WERI-Rb-1 (cell line): ENCODE measurements at regions not wholly inside any gene's neighbourhood (a gene's known extent, or its start where the extent isn't known, plus 50 kb on each side); places are given as distances from the start of the nearest gene placed in this dataset.

Experiments
- DNase-seq: peaks from one replicate; pipeline ENCODE4 v3.0.0-alpha.2; 2020
- H3K27ac ChIP-seq: fragments of 250-450 bp; sonication (Bioruptor Pico); 2 replicates; pipeline ENCODE4 v1.5.1; 2020; ENCODE audit warnings: mild to moderate bottlenecking, moderate library complexity
- H3K27me3 ChIP-seq: fragments of 250-450 bp; sonication (Bioruptor Pico); 2 replicates; pipeline ENCODE4 v1.5.1; 2021; ENCODE audit warnings: mild to moderate bottlenecking, low read depth, moderate library complexity; ENCODE audit not compliant: insufficient read depth, severe bottlenecking
- H3K36me3 ChIP-seq: fragments of 250-450 bp; sonication (Bioruptor Pico); 2 replicates; pipeline ENCODE4 v1.5.1; 2020; ENCODE audit warnings: mild to moderate bottlenecking, moderate library complexity
- H3K4me3 ChIP-seq: 2 replicates; pipeline ENCODE4 v1.5.1; 2011; ENCODE audit warnings: low read depth, mild to moderate bottlenecking, control low read depth, low read length
- H3K9me3 ChIP-seq: fragments of 250-450 bp; sonication (Bioruptor Pico); 2 replicates; pipeline ENCODE4 v1.5.1; 2021; ENCODE audit warnings: mild to moderate bottlenecking, moderate library complexity; ENCODE audit not compliant: severe bottlenecking
- TF ChIP-seq, protein P1 (sequence below): IDR thresholded peaks from 2 replicates; pipeline ENCODE4 v1.5.1; 2011; ENCODE audit warnings: low read depth, mild to moderate bottlenecking, control low read depth, inconsistent platforms, low read length

DNA sequence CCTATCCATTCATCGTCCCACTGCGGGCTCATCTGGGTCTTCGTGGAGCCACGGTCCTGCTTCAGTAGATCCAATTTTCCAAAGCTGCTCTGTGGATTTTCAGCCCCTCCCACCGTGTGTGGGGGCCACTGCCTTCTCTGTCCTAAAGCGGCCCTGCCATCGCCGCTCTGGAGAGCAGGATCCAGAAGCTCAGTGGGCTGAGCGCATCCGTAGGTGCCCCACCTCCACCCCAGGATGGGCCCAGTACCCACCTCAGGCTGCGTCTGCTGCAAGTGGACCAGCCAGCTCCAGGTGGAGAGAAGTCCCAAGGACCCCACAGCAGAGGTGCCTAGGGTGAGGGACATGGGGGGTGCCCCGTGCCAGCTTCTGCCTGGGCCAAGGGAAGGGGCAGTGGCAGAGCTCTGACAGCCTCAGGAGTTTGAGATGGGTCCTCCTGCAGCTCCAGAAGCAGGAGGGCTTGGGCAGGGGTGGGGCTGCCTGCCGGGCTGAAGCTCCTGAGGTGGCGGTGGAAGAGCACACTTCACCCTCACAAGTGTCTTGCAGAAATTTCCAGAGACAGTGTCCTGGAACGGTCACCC, 148.1 kb upstream of the C14orf180 start:
- DNase-seq, result no peak
- no peak overlapping the region for H3K27ac ChIP-seq
- H3K4me3 ChIP-seq, result no peak overlapping the region
- H3K36me3 ChIP-seq, result no peaks in the 10 kb centered on the region
- no peaks in the 10 kb centered on the region for H3K9me3 ChIP-seq
- no peaks in the 10 kb centered on the region for H3K27me3 ChIP-seq
- TF ChIP-seq, protein P1, sequence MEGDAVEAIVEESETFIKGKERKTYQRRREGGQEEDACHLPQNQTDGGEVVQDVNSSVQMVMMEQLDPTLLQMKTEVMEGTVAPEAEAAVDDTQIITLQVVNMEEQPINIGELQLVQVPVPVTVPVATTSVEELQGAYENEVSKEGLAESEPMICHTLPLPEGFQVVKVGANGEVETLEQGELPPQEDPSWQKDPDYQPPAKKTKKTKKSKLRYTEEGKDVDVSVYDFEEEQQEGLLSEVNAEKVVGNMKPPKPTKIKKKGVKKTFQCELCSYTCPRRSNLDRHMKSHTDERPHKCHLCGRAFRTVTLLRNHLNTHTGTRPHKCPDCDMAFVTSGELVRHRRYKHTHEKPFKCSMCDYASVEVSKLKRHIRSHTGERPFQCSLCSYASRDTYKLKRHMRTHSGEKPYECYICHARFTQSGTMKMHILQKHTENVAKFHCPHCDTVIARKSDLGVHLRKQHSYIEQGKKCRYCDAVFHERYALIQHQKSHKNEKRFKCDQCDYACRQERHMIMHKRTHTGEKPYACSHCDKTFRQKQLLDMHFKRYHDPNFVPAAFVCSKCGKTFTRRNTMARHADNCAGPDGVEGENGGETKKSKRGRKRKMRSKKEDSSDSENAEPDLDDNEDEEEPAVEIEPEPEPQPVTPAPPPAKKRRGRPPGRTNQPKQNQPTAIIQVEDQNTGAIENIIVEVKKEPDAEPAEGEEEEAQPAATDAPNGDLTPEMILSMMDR, result no peak

DNA sequence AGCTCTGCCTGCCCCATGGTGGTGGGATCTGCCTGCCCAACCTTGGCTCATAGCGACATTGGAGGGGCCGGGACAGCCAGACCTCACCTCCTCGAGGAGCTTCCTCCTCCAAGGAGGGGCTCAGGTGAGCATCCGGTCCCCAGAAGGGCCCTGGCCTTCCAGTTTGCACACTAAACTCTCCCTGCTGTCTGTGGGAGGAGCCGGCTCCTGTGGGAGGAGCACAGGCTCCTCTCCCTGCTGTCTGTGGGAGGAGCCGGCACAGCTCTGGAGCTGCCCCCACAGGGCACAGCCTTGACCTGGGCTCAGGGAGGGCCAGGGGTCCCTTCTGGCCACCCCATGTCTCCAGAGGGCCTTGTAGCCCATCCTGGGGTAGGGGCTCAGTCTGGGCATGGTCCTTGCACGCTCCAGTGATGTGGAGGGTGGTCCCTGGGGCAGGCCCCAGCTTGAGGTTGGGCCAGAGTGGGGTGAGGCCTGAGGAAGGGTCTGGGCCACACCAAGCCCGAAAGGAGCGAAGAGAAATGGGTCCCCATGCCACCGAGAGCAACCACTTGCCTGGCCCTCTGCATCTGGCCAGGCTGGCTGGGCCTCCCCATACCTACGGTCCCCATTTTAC, 147.5 kb upstream of the C14orf180 start:
- Histone ChIP-seq H3K9me3 (no peaks in the 10 kb centered on the region), H3K36me3 (no peaks in the 10 kb centered on the region), H3K27ac (no peak overlapping the region), H3K4me3 (no peak overlapping the region), H3K27me3 (no peaks in the 10 kb centered on the region)
- DNase-seq, result no peak
- TF ChIP-seq, protein P1, result no peak

DNA sequence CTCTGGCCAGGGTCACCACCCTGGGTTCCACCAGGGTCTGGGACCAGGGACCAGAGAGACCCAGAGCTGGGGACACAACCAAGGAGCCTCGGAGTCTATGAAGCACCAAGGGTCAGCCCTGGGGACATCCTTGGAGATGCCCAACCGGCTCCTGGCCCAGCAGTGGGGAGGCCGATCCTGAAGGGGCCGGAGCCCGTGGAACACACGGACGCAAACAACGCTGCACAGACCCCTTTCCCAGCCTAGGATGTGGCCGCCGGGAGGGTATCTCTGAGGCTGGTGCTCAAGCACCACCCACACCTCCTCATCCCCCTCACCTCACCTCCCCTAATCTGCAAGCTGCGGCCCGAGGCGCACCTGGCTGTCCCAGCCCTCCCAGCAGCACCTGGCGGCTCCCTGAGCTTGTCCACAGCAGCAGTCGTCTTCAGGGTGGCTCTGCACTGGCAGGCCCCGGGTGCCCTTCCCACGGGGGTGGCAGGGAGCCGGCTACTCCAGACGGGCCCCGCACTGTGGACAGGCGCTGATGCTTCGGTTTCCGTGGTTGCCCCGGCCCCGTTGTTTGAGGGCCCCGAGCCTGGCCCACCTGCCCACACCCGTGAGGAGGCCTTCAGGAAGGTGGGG, 146.8 kb upstream of the C14orf180 start:
- H3K4me3 ChIP-seq, result no peak overlapping the region
- H3K36me3 ChIP-seq, result no peaks in the 10 kb centered on the region
- no peak for DNase-seq
- TF ChIP-seq, protein P1, result no peak
- H3K9me3 ChIP-seq, result no peaks in the 10 kb centered on the region
- H3K27ac ChIP-seq, result no peak overlapping the region
- no peaks in the 10 kb centered on the region for H3K27me3 ChIP-seq

DNA sequence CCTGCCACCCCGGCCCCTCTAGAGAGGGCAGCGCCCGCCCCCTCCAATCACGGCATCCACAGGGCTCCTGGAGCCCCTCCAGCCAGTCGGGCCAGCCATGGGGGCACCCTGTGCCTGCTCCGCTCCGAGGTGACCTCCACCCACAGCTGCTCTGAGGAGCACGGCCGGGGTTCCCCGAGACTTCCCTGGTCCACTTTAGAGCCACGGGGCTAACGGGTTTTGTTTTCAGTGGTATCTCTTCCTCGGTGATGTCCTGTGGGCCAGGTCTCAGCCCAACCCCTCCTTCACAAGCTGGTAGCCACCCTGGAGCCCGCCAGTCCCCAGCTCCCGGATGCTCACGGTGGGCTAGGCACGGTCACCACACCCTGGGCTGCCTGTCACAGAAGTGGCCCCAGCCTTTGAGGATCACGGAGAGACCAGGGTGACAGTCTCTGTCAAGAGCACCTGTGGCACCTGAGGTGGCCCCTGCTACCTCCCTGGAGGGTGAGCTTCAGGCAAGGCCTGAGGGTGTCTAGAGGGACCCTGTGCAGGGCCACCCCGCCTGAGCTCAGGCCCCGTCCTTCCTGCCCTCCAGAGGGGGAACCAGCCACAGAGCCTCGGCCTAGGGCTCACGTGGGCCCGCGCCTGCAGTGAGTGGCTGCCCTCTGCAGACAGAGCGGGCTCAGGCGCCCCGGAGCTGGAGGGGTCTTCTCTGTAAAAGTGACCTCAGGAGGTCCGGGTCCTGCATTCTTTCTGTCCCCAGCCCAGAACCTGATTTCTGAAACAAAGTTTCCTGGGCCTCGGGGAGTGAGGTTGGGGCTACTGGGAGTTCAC, 146.0 kb upstream of the C14orf180 start:
- Histone ChIP-seq H3K36me3 (no peaks in the 10 kb centered on the region), H3K27ac (no peak overlapping the region)

DNA sequence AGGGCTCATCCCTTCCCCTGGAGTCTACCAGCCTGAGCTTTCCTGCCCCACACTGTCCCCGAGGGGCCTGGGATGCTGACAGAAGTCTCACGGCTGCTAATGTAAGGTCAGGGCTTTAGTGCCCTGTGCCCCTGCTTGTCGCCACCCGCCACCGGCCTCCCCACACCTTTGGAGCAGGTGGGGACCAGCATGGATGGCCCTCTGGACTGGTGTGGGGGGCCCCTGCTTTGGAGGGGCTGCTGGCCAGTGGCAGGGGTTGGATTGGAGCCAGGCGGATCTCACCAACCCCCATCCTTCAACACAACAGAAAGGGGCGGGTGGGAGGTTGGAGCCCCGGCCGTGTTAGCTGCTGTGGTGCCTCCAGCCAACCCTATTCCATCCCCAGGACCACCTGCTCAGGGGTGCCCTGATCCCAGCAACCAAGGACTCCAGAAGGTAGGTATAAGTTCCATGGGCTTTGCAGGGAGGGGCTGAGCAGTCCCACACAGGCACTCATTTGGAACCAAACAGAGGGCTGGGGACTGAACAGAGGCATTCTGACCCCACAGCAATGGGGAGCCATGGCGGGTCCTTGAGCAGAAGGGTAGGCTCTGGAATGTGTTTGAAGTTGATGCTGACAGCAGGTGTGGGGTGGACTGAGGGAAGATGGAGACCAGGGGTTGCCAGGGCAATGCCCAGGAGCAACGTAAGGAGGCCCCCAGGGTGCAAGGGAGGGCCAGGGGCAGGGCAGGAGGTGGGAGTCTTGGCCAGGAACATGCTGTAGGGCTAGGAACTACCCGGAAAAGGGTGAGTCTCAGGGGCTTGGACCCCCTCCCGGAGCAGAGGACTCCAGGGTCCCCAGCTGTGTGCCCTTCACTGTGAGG, 145.1 kb upstream of the C14orf180 start:
- no peak overlapping the region for H3K4me3 ChIP-seq
- H3K36me3 ChIP-seq, result no peaks in the 10 kb centered on the region
- no peak overlapping the region for H3K27ac ChIP-seq
- H3K9me3 ChIP-seq, result no peaks in the 10 kb centered on the region
- no peak for DNase-seq
- H3K27me3 ChIP-seq, result no peaks in the 10 kb centered on the region
- TF ChIP-seq, protein P1, result no peak

More for the DNA sequence above, 146.0 kb upstream of the C14orf180 start:
- no peaks in the 10 kb centered on the region for H3K27me3 ChIP-seq
- H3K9me3 ChIP-seq, result no peaks in the 10 kb centered on the region
- TF ChIP-seq, protein P1, result 0 out of 2 replicates have a peak, but pooled peaks have one; percentile 7
- H3K4me3 ChIP-seq, result no peak overlapping the region
- DNase-seq, result no peak
